Daoy (cell line): ENCODE measurements at regions not wholly inside any gene's neighbourhood (a gene's known extent, or its start where the extent isn't known, plus 50 kb on each side); places are given as distances from the start of the nearest gene placed in this dataset.
A peak's percentile ranks its signal among the peaks of the same experiment; 100 is the strongest.
"Not testable (repeated sequence)": the region's sequence is repeated elsewhere in the genome, so short reads cannot be mapped to it uniquely, and the experiment has no call there.

Experiments used
- DNase-seq: peaks from one replicate; pipeline ENCODE4 v3.0.0-alpha.2; 2015; ENCODE audit warnings: low read depth

DNA sequence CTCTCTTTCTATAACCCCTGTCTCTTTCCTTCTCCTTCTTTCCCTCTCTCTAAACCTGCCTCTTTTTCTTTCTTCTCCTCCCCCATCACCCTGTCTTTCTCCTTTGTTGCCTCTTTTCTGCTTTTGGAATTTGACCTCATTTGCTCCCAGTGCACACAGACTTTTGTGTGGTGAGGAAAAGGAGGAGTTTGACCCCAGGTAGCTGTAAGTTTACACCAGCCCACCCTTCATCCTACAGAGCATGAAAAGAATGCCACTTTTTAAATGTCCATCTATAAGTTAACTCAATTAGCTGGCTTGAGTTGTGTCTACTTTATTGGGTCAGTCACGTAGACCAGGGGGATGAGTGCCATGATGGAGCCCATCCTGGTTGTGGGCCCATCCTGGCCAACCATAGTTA is 146.8 kb upstream of the SLC38A2 start:
- DNase-seq, result no peak

DNA sequence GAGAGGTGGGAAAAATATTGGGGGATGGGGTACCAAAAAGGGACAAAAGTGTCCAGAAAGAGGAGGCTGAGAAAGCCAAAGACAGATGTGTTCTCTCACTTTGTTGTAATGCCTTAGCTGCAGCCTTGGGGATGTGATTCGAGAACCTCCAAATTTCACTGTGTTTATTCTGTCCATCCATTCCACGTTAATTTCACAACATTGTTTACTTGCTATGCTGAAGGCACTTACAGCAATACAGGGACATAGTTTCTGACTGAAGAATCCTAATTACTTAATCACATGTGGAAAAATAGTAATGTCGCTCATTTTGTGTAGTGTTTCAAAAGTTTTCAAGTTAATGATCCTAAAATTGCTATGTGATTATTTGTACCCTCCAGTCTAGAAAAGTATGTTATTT is 146.2 kb upstream of the SLC38A2 start:
- DNase-seq, result no peak

- DNase-seq, result no peak
Observed at GRCh38 chr12:46518169-46518568, 145.6 kb upstream of the SLC38A2 start.

DNA sequence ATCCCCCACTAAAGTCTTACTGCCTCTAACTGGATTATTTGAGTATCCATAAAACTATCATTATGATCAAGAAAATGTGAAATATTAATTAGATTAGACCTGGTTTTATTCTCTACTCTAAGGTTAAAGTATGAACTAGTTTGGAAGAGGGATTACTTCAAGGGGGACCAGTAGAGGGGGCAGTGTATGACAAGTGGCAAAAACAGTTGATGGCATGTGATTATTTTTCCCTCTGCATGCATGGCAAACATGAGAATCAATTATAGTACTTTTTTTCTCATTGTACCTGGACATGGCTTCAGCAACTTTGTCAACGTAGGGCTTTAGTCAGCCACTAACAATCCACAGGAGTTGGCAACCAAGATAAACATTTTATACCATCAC is 145.0 kb upstream of the SLC38A2 start:
- DNase-seq, result no peak

DNA sequence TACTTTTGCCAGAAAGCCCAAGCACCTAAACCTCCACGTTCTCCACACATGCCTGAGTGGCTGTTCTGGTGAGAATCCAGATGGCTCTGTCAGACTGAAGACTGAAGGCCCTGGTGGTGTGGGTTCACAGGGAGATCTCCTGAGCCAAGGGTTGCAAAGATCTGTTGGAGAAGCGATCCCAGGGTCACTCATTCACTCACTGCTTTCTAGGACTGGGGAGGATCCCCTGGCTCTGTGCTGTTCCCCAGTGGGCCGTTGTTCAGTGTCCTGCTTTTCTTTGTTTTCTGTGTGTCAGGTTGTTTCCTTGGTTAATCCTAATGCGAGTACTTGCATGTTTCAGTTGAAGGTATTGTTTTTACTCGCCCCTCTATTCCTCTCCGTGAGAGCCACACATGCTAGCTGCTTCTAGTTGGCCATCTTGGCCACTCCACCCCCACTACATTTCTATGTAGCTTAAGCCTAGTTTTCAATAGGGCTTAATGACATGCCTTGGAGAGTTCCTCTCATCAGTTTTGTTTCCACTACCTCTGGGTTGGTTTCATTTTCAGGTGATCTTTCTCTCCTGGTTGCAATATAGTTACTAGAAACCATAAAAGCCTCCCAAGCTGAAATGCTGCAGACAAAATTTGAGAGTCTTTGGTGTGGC is 144.5 kb upstream of the SLC38A2 start:
- no peak for DNase-seq

- no peak for DNase-seq
Observed at GRCh38 chr12:46516238-46516932, 143.8 kb upstream of the SLC38A2 start.

DNA sequence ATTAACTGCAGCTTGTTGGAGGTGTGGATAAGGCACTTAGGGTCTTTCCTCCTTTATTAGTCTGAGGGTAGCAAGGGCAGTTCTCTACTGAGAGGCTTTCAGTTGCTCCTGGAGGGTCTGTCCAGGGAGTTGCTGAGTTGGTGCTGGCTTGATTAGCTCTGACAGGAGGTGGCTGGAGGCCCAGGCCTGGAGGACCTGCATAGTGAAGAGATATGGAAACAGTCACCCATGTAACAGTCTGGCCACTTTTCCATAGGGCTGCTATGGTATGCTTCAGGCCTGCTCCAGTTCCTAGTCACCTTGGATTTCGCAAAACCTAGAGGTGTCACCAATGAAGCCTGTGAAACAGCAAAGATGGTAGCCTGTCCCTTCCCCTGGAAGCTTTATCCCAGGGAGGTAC is 143.3 kb upstream of the SLC38A2 start:
- no peak for DNase-seq

DNA sequence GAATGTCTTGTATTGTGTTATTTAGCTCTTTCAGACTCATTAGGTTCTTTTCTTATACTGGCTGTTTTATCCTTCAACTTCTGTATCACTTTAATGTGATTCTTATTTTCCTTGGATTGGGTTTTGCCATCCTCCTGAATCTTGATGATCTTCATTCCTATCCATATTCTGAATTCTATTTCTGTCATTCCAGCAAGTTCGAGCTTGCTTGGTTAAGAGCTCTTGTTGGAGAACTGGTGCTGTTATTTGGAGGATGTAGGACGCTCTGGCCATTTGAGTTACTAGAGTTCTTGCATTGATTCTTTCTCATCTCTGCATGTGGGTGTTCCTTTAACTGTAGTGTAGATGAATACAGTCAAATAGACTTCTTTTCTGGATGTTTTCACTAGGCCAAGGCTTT is 142.3 kb upstream of the SLC38A2 start:
- DNase-seq, result no peak

- DNase-seq, result not testable (repeated sequence)
Observed at GRCh38 chr12:46510257-46510656, 137.7 kb upstream of the SLC38A2 start.

GRCh38 chr12:46509135-46509534 is 136.6 kb upstream of the SLC38A2 start:
- DNase-seq, result no peak

- DNase-seq, result no peak
Observed at GRCh38 chr12:46508651-46509050, 136.1 kb upstream of the SLC38A2 start.

DNA sequence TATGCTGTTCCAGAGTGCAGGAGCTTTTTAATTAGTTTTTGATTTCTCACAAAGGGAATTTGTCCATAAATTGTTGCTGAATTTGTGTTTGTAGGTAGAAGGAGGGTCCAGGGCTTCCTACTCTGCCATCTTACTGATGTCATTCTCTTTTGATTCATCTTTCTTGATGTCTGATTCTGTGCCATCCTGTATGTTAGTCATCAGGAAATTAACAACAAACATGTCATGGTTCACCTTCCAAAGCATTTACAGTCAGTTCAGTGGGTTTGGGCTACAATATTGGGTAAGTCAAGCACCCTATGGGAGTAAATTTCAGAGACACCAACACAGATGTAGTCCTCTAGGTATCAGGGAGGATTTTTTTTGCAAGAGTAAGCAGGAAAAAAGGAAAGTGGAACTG is 135.2 kb upstream of the SLC38A2 start:
- no peak for DNase-seq

- DNase-seq, result no peak
Observed at GRCh38 chr12:46506961-46507360, 134.4 kb upstream of the SLC38A2 start.

DNA sequence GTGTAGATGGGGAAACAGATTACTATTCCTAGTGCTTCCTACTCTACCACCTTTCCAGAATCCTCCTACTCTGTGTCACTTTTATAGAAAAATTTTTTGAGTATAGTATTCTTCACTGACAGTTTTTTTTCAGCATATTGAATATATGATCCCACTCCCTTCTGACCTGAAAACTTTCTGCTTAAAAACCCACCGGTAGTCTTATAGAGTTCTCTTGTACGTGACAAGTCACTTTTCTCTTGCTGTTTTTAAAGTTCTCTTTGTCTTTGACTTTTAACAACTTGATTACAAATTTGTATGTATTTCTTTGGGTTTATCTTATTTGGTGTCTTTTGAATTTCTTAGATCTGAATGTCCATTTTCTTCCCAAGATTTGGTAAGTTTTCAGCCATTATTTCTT is 133.6 kb upstream of the SLC38A2 start:
- no peak for DNase-seq

- no peak for DNase-seq
Observed at GRCh38 chr12:46504494-46504893, 131.9 kb upstream of the SLC38A2 start.

GRCh38 chr12:46503637-46504175 is 131.1 kb upstream of the SLC38A2 start:
- no peak for DNase-seq

DNA sequence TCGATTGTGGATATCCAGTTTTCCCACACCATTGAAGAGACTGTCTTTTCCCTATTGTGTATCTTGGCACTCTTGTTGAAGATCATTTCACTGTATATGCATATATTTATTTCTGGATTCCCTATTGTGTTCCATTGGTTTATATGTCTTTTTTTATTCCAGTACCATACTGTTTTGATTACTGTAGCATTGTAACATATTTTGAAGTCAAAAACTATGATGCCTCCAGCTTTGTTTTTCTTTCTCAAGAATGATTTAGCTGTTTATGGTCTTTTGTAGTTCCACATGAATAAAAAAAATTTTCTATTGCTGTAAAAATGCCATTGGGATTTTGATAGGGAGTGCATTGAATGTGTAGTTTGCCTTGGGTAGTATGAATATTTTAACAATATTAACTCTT is 128.1 kb upstream of the SLC38A2 start:
- DNase-seq, result no peak

- DNase-seq, result no peak
Observed at GRCh38 chr12:46499901-46500300, 127.3 kb upstream of the SLC38A2 start.

DNA sequence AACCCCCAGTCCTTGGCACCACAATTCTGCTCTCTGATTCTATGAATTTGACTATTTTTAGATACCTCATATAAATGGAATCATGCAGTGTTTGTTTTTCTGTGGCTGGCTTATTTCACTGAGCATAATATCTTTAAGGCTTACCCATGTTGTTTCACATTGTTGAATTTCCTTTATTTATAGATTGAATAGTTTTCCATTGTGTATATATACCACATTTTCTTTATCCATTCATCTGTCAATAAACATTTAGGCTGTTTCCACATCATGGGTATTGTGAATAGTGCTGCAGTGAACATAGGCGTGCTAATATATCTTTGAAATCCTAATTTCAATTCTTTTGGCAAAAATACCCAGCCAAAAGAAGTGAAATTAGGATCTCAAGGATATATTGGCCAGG is 126.7 kb upstream of the SLC38A2 start:
- no peak for DNase-seq

DNA sequence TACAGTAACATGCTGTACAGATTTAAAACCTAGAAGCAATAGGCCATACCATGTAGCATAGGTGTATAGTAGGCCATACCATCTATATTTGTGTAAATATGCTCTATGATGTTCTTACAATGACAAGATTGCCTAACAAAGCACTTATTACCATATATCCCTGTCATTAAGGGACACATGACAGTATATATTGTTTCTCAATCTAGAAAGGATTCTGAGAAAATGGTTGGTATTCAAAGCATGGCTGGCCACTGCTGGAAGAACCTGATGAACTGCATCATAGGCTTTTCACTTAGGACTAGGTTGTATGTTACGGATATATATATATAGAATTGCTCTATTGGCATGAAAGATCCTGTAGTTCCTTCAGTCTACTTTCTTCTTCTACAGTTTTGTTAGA is 125.2 kb upstream of the SLC38A2 start:
- no peak for DNase-seq

GRCh38 chr12:46494424-46494823 is 121.9 kb upstream of the SLC38A2 start:
- peak; percentile 68 for DNase-seq

GRCh38 chr12:46493834-46494181 is 121.2 kb upstream of the SLC38A2 start:
- no peak for DNase-seq

DNA sequence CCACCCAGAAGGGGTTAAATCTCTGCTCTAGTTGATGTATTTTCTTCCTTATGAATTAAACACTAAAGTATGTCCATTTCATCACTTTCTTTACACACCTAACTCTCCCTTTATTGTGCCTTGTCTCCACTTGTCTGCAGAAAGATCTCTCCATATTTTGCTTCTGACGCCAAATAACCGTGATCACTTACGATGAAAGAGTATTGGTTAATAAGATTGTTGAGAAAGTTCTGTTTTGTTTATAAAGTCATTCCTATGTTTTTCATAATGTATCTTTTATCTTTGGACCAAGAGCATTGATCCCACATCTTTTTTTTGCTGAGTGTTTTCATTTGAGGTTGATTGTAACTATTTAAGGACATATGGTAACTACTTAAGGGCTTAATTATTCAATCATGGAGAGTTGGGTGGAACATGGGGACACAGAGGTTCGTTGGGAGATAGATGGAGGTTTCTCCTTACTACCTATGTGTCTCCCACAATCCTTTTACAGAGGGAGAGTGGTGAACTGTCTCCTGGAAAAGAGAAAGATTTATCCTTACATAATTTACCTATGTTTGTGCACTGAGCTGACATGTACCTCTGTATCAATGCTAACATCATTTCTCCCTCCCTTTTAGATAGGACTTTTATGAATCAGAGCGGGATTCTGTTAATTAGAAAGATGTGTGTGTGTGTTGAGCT is 120.7 kb upstream of the SLC38A2 start:
- no peak for DNase-seq
